ENCODE measurements at regions not wholly inside any gene's neighbourhood (a gene's known extent, or its start where the extent isn't known, plus 50 kb on each side); places are given as distances from the start of the nearest gene placed in this dataset.

DNA sequence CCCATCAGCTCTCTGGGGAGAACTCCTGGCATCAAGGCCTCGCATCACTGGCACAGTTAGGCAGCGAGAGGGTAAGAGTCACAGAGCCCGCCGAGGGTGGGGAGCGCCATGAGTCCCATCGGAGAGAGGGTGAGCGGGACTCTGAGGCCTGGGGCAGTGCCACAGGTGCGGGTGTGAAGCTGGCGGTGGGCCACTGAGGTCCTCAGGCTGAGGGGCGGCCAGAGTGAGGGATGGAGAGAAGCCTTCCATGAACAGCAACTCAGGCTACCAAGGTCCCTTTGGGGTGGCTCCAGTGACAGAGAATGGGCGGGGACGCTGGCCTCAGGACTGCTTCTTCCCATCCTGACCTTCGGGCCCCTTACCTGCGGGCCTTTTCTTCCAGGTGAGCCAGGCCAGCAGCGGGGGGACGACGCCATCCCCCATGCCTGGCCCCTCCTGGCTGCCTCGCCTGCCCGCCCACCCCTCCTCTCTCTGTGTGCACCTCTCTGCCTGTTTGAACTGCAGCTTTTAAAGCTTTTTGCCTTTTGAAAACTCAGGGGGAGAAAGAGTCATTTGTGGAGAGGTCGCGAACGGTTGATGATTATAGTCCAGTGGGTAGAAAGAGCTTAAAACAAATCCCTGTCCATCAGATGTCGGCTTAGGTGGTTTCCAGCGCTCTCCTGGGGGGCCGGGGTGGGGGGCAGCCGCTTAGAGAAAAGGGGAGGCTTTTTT lies 149.3 kb upstream of the GSE1 start:
- DNase-seq (peak in 1 of 6 donors; percentile 57), FAIRE-seq (no peak), ATAC-seq (no peak)
- H3K4me1 ChIP-seq: peaks cover 5 to 29% (median 17%) of the 10 kb centered on the region in 3 donors
- H3K36me3 ChIP-seq: no peaks in the 10 kb centered on the region
- no peak overlapping the region for H3K4me3 ChIP-seq
- no peaks in the 10 kb centered on the region for H3K9me3 ChIP-seq
- no peak overlapping the region for H3K27ac ChIP-seq
- WGBS, 2 donors: 90 to 91% methylated on average over 26 of the region's 26 CpGs
- no peak for TF ChIP-seq CTCF (IDR thresholded peaks at IDR 0.05)
- no peaks in the 10 kb centered on the region for H3K27me3 ChIP-seq
- intact Hi-C loops (cut with DNase I): no loop called here

DNA sequence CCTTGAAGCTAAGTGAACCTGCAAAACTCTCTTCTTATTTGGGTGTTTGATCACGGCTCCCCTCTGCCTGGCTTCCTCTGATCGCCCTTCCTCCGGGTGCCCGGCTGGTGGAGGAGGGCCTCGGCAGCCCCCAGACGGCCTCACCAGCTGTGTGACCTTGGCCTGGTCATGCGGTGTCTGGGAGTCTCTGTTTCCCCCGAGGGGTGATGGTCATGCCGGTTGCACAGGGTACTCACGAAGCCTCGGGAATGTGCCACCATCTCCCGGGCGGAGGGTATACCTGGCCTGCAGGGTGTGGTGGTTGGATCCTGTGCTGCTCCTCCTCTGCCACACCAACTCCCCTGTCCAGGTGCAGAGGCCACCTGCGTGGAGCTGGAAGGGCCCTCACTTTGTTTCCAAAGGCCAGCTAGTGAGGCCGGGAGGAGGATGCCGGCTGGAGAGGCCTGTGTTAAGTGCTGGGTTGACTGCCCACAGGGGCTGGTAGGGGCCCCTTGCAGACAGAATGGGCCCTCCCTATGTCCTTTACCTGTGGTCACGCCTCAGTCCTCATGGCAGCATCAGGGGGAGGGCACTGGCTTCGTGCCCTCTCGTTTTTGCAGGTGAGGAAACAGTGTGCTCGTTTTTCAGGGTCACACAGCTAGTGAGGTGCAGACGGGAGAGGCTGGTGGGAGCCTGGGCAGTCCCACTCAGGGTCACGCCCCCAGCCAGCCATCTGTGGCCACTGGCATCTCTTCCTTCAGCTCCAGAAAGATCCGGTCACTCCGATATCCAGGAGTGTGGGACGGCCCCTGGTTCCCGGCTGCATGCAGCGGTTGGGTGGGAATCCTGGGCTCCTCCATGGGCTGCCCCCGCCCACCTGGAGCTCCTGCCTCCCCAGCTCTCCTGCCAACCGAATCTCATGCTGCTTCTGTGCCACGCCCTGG lies 148.5 kb upstream of the GSE1 start:
- DNase-seq (no peak), FAIRE-seq (no peak), ATAC-seq (no peak)
- no peak overlapping the region for H3K27ac ChIP-seq
- peaks cover 5 to 29% (median 17%) of the 10 kb centered on the region in 3 donors for H3K4me1 ChIP-seq
- intact Hi-C loops (cut with DNase I): no loop called here
- 78 to 83% methylated on average over 30 of the region's 30 CpGs for WGBS, 2 donors
- no peaks in the 10 kb centered on the region for H3K27me3 ChIP-seq
- no peaks in the 10 kb centered on the region for H3K36me3 ChIP-seq
- TF ChIP-seq CTCF (IDR thresholded peaks at IDR 0.05): no peak
- no peaks in the 10 kb centered on the region for H3K9me3 ChIP-seq
- H3K4me3 ChIP-seq: no peak overlapping the region

GRCh38 chr16:85465328-85466303 lies 147.5 kb upstream of the GSE1 start:
- intact Hi-C loops (cut with DNase I): no loop called here
- Histone ChIP-seq H3K27me3 (no peaks in the 10 kb centered on the region), H3K27ac (no peak overlapping the region), H3K4me1 (peaks cover 5 to 20% (median 12%) of the 10 kb centered on the region in 3 donors), H3K9me3 (no peaks in the 10 kb centered on the region), H3K4me3 (no peak overlapping the region), H3K36me3 (no peaks in the 10 kb centered on the region)
- TF ChIP-seq CTCF (IDR thresholded peaks at IDR 0.05): no peak
- 53 to 59% methylated on average over 12 of the region's 12 CpGs for WGBS, 2 donors
- peak in 1 of 4 donors; percentile 6 for ATAC-seq
- no peak for FAIRE-seq
- DNase-seq: peak in 1 of 6 donors; percentile 28

DNA sequence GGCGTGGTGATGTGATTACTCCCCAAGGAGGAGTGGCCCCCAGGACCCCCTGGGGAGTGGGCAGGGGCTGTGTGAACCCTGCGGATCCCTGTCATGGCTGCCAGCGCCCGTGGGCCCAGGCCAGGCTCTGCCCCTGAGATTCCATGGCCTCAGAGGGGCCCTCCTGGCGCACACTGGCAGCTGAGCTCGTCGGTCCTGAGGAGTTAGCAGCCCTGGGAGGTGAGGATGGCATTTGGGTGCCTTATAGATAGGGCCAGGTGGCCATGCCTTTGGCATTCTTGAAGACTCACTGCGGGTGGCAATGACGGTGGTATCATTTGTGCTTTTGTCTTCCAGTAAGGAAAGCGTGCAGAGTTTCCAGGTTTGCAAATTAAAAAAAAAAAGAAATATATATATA lies 146.8 kb upstream of the GSE1 start:
- no peaks in the 10 kb centered on the region for H3K27me3 ChIP-seq
- no peak for FAIRE-seq
- DNase-seq: no peak
- H3K4me3 ChIP-seq: no peak overlapping the region
- H3K36me3 ChIP-seq: no peaks in the 10 kb centered on the region
- peaks cover 5 to 13% (median 10%) of the 10 kb centered on the region in 3 donors for H3K4me1 ChIP-seq
- ATAC-seq: no peak
- WGBS, 2 donors: 88 to 90% methylated on average over 10 of the region's 10 CpGs
- TF ChIP-seq CTCF (IDR thresholded peaks at IDR 0.05): no peak
- intact Hi-C loops (cut with DNase I): no loop called here
- no peaks in the 10 kb centered on the region for H3K9me3 ChIP-seq
- no peak overlapping the region for H3K27ac ChIP-seq

Measured in pancreas (tissue), 10 donors.